Suprapubic skin (tissue), 3 donors: ENCODE measurements at regions not wholly inside any gene's neighbourhood (a gene's known extent, or its start where the extent isn't known, plus 50 kb on each side); places are given as distances from the start of the nearest gene placed in this dataset.

Experiments used
- CTCF ChIP-seq, 2 donors: fragments of 200-600 bp in 1 of 2; fragments of 450-650 bp in 1 of 2; sonication (generic) in 1 of 2; IDR thresholded peaks; one replicate each; pipeline ENCODE4 v1.5.1; 2016 to 2019; ENCODE audit warnings: antibody characterized with exemption in 2 of 2, mild to moderate bottlenecking in 1 of 2, moderate library complexity in 1 of 2
- EP300 ChIP-seq: sonication (generic); formaldehyde crosslinking; IDR thresholded peaks from one replicate; pipeline ENCODE4 v1.6.1; 2017; ENCODE audit warnings: antibody characterized with exemption
- POLR2A ChIP-seq, 2 donors: fragments of 450-650 bp; IDR thresholded peaks; one replicate each; pipeline ENCODE4 v1.6.1; 2017; ENCODE audit warnings: antibody characterized with exemption in 2 of 2, mild to moderate bottlenecking in 2 of 2, moderate library complexity in 2 of 2

- no peak for TF ChIP-seq CTCF (IDR thresholded peaks at IDR 0.05)
- TF ChIP-seq EP300, result no peak
- no peak for TF ChIP-seq POLR2A (IDR thresholded peaks at IDR 0.05)
These were observed 179.8 kb downstream of the LINC00237 start for GRCh38 chr20:20926222-20926905.
